ENCODE measurements at regions not wholly inside any gene's neighbourhood (a gene's known extent, or its start where the extent isn't known, plus 50 kb on each side); places are given as distances from the start of the nearest gene placed in this dataset.

DNA sequence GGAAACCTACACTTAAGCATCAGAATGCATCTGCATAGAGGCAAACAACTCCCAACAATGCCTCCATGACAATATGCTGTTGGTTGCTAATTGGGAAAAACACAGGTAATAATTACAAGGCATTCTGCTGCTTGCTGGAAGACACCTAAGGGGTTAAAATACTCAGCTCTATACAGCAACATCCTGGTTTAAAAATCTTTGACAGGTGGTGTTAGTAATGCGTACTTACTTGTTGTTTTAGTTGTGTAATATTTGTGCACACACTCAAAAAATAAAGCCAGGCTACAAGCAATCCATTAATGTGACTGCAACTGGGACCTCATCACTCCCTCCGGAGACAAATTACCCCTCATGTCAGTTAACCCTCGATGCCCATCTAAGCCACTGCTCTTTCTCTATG is 126.3 kb upstream of the ELL2 start:
- TF ChIP-seq POLR2A (IDR thresholded peaks at IDR 0.05): no peak
- TF ChIP-seq, protein P1, sequence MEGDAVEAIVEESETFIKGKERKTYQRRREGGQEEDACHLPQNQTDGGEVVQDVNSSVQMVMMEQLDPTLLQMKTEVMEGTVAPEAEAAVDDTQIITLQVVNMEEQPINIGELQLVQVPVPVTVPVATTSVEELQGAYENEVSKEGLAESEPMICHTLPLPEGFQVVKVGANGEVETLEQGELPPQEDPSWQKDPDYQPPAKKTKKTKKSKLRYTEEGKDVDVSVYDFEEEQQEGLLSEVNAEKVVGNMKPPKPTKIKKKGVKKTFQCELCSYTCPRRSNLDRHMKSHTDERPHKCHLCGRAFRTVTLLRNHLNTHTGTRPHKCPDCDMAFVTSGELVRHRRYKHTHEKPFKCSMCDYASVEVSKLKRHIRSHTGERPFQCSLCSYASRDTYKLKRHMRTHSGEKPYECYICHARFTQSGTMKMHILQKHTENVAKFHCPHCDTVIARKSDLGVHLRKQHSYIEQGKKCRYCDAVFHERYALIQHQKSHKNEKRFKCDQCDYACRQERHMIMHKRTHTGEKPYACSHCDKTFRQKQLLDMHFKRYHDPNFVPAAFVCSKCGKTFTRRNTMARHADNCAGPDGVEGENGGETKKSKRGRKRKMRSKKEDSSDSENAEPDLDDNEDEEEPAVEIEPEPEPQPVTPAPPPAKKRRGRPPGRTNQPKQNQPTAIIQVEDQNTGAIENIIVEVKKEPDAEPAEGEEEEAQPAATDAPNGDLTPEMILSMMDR (IDR thresholded peaks at IDR 0.05): no peak
